Adrenal gland (tissue), 9 donors: ENCODE measurements at regions not wholly inside any gene's neighbourhood (a gene's known extent, or its start where the extent isn't known, plus 50 kb on each side); places are given as distances from the start of the nearest gene placed in this dataset.
"Not testable (repeated sequence)": the region's sequence is repeated elsewhere in the genome, so short reads cannot be mapped to it uniquely, and the experiment has no call there.

Source experiments
- DNase-seq, 7 donors: peaks; one replicate each; pipeline ENCODE4 v3.0.0-alpha.2; 2019 to 2020
- H3K27ac ChIP-seq, 5 donors: fragments of 200-600 bp; sonication (generic) in 4 of 5; 1 replicate in 3 of 5; 2 replicates in 2 of 5; pipeline versions ENCODE4 v1.5.1 to v1.8.0; 2016 to 2020; ENCODE audit warnings: mild to moderate bottlenecking in 1 of 5
- H3K27me3 ChIP-seq: fragments of 200-600 bp; 2 replicates; pipeline ENCODE4 v1.8.0; 2021
- H3K36me3 ChIP-seq, 2 donors: fragments of 200-600 bp; replicated peaks in 1 of 2; 1 replicate in 1 of 2; 2 replicates in 1 of 2; pipeline versions ENCODE4 v1.5.1 to v1.8.0; 2018 to 2022
- H3K4me1 ChIP-seq, 2 donors: fragments of 200-600 bp; replicated peaks in 1 of 2; 1 replicate in 1 of 2; 2 replicates in 1 of 2; pipeline versions ENCODE4 v1.5.1 to v1.8.0; 2018 to 2021
- H3K4me3 ChIP-seq, 4 donors: fragments of 200-600 bp; sonication (generic) in 3 of 4; one replicate each; pipeline ENCODE4 v1.5.1; 2016 to 2018
- H3K9me3 ChIP-seq, 3 donors: fragments of 200-600 bp; sonication (generic) in 1 of 3; replicated peaks in 1 of 3; 1 replicate in 2 of 3; 2 replicates in 1 of 3; pipeline versions ENCODE4 v1.5.1 to v1.8.0; 2016 to 2021
- POLR2A ChIP-seq, 2 donors: fragments of 450-650 bp; IDR thresholded peaks; one replicate each; pipeline ENCODE4 v1.6.1; 2017; ENCODE audit warnings: antibody characterized with exemption in 2 of 2, mild to moderate bottlenecking in 2 of 2, moderate library complexity in 1 of 2
- WGBS, 4 donors: extraction: QIAGEN DNeasy Blood & Tissue Kit in 2 of 4; methylation state at CpG; one replicate each; pipeline versions ENCODE4 v1.1.5 to v1.1.7; 2013 to 2017; 5-methylcytosine and 5-hydroxymethylcytosine counted together
- intact Hi-C, 2 donors: fragments of 100-400 bp; cut with DNase I; formaldehyde crosslinking; loops; one replicate each; pipeline versions ENCODE4 v1.14.1 to v1.15.0; 2022 to 2023
- TF ChIP-seq, protein P1 (sequence below), 6 experiments: fragments of 450-650 bp in 4 of 6; fragments of 200-600 bp in 2 of 6; sonication (generic) in 1 of 6; IDR thresholded peaks; 1 replicate in 5 of 6; 2 replicates in 1 of 6; pipeline versions ENCODE4 v1.5.1 to v1.8.0; 2016 to 2021; ENCODE audit warnings: antibody characterized with exemption in 6 of 6, mild to moderate bottlenecking in 2 of 6, moderate library complexity in 1 of 6
- donor health status: healthy with polysubstance abuse.
- donor health status: Bipolar disorder and iron deficiency.
- donor health status: DM: yes; HTN: yes; CAD: no.
- donor health status: DM: no; HTN: no; CAD: no.
- donor health status: DM: no; HTN: no; CAD: no.

DNA sequence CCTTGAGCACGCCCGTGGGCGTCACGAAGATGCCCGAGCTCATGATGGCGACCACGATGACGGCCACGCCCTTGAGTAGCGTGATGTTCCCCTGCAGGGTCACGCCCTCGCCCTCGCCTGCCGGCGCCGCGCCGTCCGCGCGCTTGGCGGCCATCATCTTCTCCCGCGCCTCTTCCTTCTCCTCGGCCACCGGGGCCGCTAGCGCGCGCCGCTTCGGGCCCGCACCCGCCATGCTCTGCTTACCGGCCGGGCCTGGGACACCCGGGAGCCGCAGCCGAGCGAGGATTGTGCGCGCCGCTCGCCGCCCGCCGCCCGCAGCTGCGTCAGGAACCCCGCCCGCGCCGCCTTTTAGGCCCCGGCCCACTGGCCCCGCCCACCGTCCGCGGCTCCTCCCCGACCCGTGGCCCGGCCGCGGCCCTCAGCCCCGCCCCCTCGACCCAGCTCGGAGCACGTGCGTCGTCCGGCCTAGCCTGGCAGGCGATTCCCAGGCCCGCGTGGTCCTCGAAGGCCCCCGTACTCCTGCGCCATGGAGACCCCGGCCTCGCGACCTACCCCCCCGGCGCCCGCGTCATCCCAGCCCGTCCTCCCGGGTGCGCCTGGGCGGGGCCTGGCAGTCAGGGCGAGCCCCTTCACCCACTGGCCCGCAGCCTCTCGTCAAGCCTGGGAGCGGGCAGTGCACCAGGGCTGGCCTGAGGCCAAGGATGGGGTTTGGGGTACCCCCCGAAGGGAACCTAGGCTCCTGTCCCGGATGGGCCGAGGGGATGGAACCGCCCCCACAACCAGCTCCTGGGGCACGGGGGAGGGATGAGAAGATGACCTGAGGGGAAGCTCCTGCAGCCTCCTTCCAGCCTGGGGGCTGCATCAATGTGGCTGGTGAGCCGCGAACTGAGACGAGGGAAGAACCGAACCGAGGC lies 79.0 kb upstream of the METTL9 start:
- 4 to 9% (median 6%) methylated on average over 50 to 98 of the region's 101 CpGs for WGBS, 4 donors
- H3K27me3 ChIP-seq, intact Hi-C loops, H3K4me1 ChIP-seq, H3K36me3 ChIP-seq, H3K9me3 ChIP-seq: not testable (repeated sequence)
- Histone ChIP-seq H3K27ac (peak overlapping the region in 4 of 5 donors; percentile 79 to 98 (median 80)), H3K4me3 (peak overlapping the region in 3 of 4 donors; percentile 42 to 95 (median 62))
- peak; percentile 81 to 84 for TF ChIP-seq POLR2A (IDR thresholded peaks at IDR 0.05)
- peak; percentile 89 to 98 (median 96) for DNase-seq

DNA sequence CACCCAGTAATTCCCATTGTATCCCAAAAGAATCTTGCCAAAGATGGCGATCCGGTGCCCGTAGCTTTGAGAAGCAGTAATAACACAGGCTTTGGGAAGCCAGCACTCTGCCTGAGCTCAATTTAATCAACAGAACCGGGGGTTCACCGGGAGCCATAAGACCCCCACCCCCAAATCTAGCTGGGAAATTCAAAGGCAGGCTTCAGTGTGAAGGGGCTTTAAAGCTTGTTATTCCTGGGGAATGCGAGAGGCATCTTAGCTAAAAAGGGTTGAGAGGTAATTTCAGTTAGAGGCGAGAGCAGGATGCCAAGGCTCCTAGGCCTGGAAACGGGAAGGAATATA lies 78.4 kb upstream of the METTL9 start:
- H3K27me3 ChIP-seq, H3K9me3 ChIP-seq, H3K36me3 ChIP-seq, intact Hi-C loops, H3K4me3 ChIP-seq, H3K4me1 ChIP-seq: not testable (repeated sequence)
- 73 to 84% (median 78%) methylated on average over 7 to 8 of the region's 8 CpGs for WGBS, 4 donors
- peak in 2 of 7 donors; percentile 12 to 21 for DNase-seq
- H3K27ac ChIP-seq, result peak overlapping the region in 2 of 5 donors; percentile 79 to 98

- H3K4me1 ChIP-seq, H3K4me3 ChIP-seq, H3K27me3 ChIP-seq, intact Hi-C loops, H3K9me3 ChIP-seq, H3K36me3 ChIP-seq: not testable (repeated sequence)
- DNase-seq, result peak in 3 of 7 donors; percentile 40 to 71 (median 52)
- WGBS, 4 donors, result 68 to 76% (median 72%) methylated on average over 22 to 24 of the region's 24 CpGs
- H3K27ac ChIP-seq, result peak overlapping the region in 1 of 5 donors; percentile 98
Measured at GRCh38 chr16:21521390-21522143, 77.8 kb upstream of the METTL9 start.

- intact Hi-C loops, H3K27ac ChIP-seq, H3K36me3 ChIP-seq, H3K27me3 ChIP-seq, H3K4me3 ChIP-seq, H3K9me3 ChIP-seq, H3K4me1 ChIP-seq: not testable (repeated sequence)
- WGBS, 4 donors, result 83 to 89% (median 86%) methylated on average over 20 of the region's 20 CpGs
- DNase-seq, result peak in 2 of 7 donors; percentile 14 to 34
Measured at GRCh38 chr16:21522846-21523245, 76.5 kb upstream of the METTL9 start.

GRCh38 chr16:21523411-21524067 lies 75.8 kb upstream of the METTL9 start:
- TF ChIP-seq, protein P1, sequence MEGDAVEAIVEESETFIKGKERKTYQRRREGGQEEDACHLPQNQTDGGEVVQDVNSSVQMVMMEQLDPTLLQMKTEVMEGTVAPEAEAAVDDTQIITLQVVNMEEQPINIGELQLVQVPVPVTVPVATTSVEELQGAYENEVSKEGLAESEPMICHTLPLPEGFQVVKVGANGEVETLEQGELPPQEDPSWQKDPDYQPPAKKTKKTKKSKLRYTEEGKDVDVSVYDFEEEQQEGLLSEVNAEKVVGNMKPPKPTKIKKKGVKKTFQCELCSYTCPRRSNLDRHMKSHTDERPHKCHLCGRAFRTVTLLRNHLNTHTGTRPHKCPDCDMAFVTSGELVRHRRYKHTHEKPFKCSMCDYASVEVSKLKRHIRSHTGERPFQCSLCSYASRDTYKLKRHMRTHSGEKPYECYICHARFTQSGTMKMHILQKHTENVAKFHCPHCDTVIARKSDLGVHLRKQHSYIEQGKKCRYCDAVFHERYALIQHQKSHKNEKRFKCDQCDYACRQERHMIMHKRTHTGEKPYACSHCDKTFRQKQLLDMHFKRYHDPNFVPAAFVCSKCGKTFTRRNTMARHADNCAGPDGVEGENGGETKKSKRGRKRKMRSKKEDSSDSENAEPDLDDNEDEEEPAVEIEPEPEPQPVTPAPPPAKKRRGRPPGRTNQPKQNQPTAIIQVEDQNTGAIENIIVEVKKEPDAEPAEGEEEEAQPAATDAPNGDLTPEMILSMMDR (IDR thresholded peaks at IDR 0.05), result no peak
- no peak for TF ChIP-seq POLR2A (IDR thresholded peaks at IDR 0.05)
- Histone ChIP-seq H3K27ac (no peak overlapping the region), H3K36me3 (no peaks in the 10 kb centered on the region), H3K27me3 (no peaks in the 10 kb centered on the region), H3K4me1 (no peaks in the 10 kb centered on the region), H3K9me3 (no peaks in the 10 kb centered on the region), H3K4me3 (no peak overlapping the region)
- peak in 2 of 7 donors; percentile 21 to 32 for DNase-seq
- WGBS, 4 donors, result 89 to 93% (median 91%) methylated on average over 17 of the region's 17 CpGs
- intact Hi-C loops, result no loop called here
